Peyer's patch (tissue), 4 donors: ENCODE measurements at regions not wholly inside any gene's neighbourhood (a gene's known extent, or its start where the extent isn't known, plus 50 kb on each side); places are given as distances from the start of the nearest gene placed in this dataset.

ENCODE experiments used
- DNase-seq, 3 donors: peaks; one replicate each; pipeline ENCODE4 v3.0.0-alpha.2; 2017 to 2019
- H3K27ac ChIP-seq, 4 donors: fragments of 200-600 bp; sonication (generic); one replicate each; pipeline ENCODE4 v1.5.1; 2016 to 2019
- H3K27me3 ChIP-seq, 2 donors: fragments of 200-600 bp; sonication (generic); one replicate each; pipeline ENCODE4 v1.5.1; 2019
- H3K36me3 ChIP-seq, 3 donors: fragments of 200-600 bp; sonication (generic); one replicate each; pipeline ENCODE4 v1.5.1; 2016 to 2019
- H3K4me1 ChIP-seq, 4 donors: fragments of 200-600 bp; sonication (generic); one replicate each; pipeline ENCODE4 v1.5.1; 2016 to 2019
- H3K4me3 ChIP-seq, 4 donors: fragments of 200-600 bp; sonication (generic); 1 replicate in 3 of 4; 2 replicates in 1 of 4; pipeline ENCODE4 v1.5.1; 2016 to 2019; ENCODE audit warnings: mild to moderate bottlenecking in 1 of 4
- H3K9me3 ChIP-seq, 4 donors: fragments of 200-600 bp; sonication (generic); one replicate each; pipeline ENCODE4 v1.5.1; 2016 to 2019; ENCODE audit warnings: mild to moderate bottlenecking in 1 of 4
- CTCF ChIP-seq, 6 experiments: fragments of 450-650 bp in 4 of 6; fragments of 200-600 bp in 2 of 6; sonication (generic) in 1 of 6; IDR thresholded peaks; one replicate each; pipeline ENCODE4 v1.5.1; 2017 to 2019; ENCODE audit warnings: antibody characterized with exemption in 6 of 6, mild to moderate bottlenecking in 3 of 6, moderate library complexity in 1 of 6
- POLR2A ChIP-seq, 2 donors: fragments of 450-650 bp; IDR thresholded peaks; one replicate each; pipeline ENCODE4 v1.5.1; 2017; ENCODE audit warnings: antibody characterized with exemption in 2 of 2, mild to moderate bottlenecking in 2 of 2, moderate library complexity in 2 of 2

DNA sequence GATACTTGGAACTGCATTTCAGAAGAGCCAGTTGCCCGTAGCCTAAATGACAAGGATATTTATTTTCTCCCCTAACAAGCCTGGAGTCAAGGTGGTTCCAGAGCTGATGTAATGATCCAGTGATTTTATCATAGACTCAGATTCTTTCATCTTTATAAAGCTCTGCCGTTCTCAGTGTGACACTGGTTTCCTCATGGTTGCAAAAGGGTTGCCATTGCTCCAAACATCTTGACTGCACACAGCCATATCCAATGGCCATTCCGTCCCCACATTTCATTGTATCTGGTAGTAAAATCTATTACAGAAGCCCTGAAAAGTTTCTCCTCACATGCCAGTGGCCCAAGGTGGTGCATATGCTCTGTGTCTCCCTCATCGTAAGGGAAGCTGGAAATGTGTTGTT is 63.1 kb upstream of the SDK2 start:
- H3K27ac ChIP-seq = no peak overlapping the region
- H3K4me1 ChIP-seq = peaks cover 0 to 14% (median 0%) of the 10 kb centered on the region in 4 donors
- H3K4me3 ChIP-seq = no peak overlapping the region
- no peak for TF ChIP-seq POLR2A (IDR thresholded peaks at IDR 0.05)
- no peak for DNase-seq
- no peaks in the 10 kb centered on the region for H3K36me3 ChIP-seq
- H3K27me3 ChIP-seq = no peaks in the 10 kb centered on the region
- H3K9me3 ChIP-seq = no peaks in the 10 kb centered on the region

DNA sequence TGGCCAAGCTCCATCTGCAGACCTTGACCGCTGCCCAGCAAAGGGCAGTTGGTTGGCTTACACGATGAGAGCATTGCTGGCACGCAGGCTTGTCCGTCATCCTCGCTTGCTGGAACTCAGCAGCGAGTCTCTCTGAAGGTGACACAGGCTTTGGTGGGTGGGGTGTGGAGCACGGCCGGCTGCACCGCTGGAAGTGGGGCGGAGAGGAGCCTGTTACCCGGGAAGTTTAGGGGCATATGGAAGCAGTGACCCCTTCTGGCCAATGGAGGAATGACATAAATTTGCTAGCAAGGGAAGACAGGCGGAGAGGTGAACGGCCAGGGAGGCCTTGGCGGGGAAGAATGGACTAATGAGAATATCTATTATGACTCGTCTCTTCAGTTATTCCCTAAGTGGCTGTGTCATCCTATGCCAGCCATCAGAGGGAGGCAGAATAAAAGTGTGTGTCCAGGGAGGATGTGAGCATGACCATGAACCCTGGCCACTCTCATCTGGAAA is 65.9 kb upstream of the SDK2 start:
- Histone ChIP-seq H3K27ac (no peak overlapping the region), H3K9me3 (no peaks in the 10 kb centered on the region), H3K36me3 (no peaks in the 10 kb centered on the region), H3K4me1 (peaks cover 0 to 14% (median 0%) of the 10 kb centered on the region in 4 donors), H3K27me3 (no peaks in the 10 kb centered on the region), H3K4me3 (no peak overlapping the region)
- DNase-seq = peak in 2 of 3 donors; percentile 69 to 76
- TF ChIP-seq POLR2A (IDR thresholded peaks at IDR 0.05) (no peak), CTCF (IDR thresholded peaks at IDR 0.05) (peak; percentile 43 to 74 (median 70))

GRCh38 chr17:73711184-73711583 is 66.9 kb upstream of the SDK2 start:
- H3K36me3 ChIP-seq = no peaks in the 10 kb centered on the region
- no peak overlapping the region for H3K4me3 ChIP-seq
- no peaks in the 10 kb centered on the region for H3K27me3 ChIP-seq
- DNase-seq = peak in 1 of 3 donors; percentile 23
- H3K9me3 ChIP-seq = no peaks in the 10 kb centered on the region
- no peak overlapping the region for H3K27ac ChIP-seq
- H3K4me1 ChIP-seq = peaks cover 0 to 14% (median 0%) of the 10 kb centered on the region in 4 donors
- TF ChIP-seq CTCF (IDR thresholded peaks at IDR 0.05) = no peak
- no peak for TF ChIP-seq POLR2A (IDR thresholded peaks at IDR 0.05)

DNA sequence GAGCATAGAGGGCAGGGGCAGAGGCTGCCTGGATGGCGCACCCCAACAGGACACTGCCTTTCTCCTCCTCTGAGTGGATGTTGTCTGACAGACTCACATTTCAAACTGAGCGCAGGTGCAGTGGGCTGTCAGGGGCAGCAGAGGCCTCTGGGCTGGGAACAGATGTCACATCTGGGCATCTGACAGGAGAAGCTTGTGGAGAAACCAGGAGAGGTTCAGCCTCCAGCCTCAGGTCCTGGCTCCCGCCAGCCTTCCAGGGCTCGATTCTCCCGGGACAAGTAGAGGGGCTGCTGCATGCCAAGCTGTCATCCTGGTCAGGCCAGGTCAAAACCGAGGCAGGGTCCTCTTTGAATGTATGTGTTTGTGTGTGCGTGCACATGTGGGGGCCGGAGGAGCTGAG is 67.7 kb upstream of the SDK2 start:
- Histone ChIP-seq H3K9me3 (no peaks in the 10 kb centered on the region), H3K4me3 (no peak overlapping the region), H3K36me3 (no peaks in the 10 kb centered on the region), H3K27me3 (no peaks in the 10 kb centered on the region), H3K4me1 (peaks cover 0 to 14% (median 0%) of the 10 kb centered on the region in 4 donors), H3K27ac (no peak overlapping the region)
- TF ChIP-seq POLR2A (IDR thresholded peaks at IDR 0.05) (no peak), CTCF (IDR thresholded peaks at IDR 0.05) (no peak)
- no peak for DNase-seq

GRCh38 chr17:73713136-73713535 is 68.9 kb upstream of the SDK2 start:
- no peaks in the 10 kb centered on the region for H3K9me3 ChIP-seq
- H3K27me3 ChIP-seq = no peaks in the 10 kb centered on the region
- H3K27ac ChIP-seq = no peak overlapping the region
- DNase-seq = no peak
- H3K36me3 ChIP-seq = no peaks in the 10 kb centered on the region
- TF ChIP-seq POLR2A (IDR thresholded peaks at IDR 0.05) = no peak
- no peak for TF ChIP-seq CTCF (IDR thresholded peaks at IDR 0.05)
- H3K4me3 ChIP-seq = no peak overlapping the region
- peaks cover 0 to 14% (median 0%) of the 10 kb centered on the region in 4 donors for H3K4me1 ChIP-seq

DNA sequence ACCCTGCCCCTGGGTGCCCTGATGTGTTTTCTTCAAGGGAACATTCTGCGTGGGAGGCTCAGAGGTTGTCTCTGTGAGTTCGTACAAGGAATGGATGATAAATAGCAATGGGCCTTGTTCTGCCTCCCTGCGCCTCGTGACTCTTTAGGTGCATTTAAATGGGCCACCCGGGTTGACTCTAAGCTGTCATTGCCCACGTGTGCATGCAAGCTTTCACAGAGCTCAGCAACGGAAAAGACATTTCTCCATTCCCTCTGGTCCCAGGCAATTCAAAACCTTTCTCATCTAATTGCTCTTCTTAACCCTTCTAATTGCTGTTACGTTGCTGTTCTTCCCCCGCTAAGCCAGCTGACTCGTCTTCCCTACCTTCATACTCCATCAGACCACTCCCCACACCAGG is 71.5 kb upstream of the SDK2 start:
- H3K27me3 ChIP-seq = no peaks in the 10 kb centered on the region
- H3K27ac ChIP-seq = no peak overlapping the region
- H3K9me3 ChIP-seq = no peaks in the 10 kb centered on the region
- no peak for DNase-seq
- H3K4me1 ChIP-seq = peaks cover 0 to 17% (median 9%) of the 10 kb centered on the region in 4 donors
- TF ChIP-seq CTCF (IDR thresholded peaks at IDR 0.05) (no peak), POLR2A (IDR thresholded peaks at IDR 0.05) (no peak)
- no peak overlapping the region for H3K4me3 ChIP-seq
- no peaks in the 10 kb centered on the region for H3K36me3 ChIP-seq
